ENCODE measurements at regions not wholly inside any gene's neighbourhood (a gene's known extent, or its start where the extent isn't known, plus 50 kb on each side); places are given as distances from the start of the nearest gene placed in this dataset.

- Histone ChIP-seq H3K27ac (no peak overlapping the region), H3K27me3 (no peaks in the 10 kb centered on the region), H3K4me1 (no peaks in the 10 kb centered on the region), H3K9me3 (no peaks in the 10 kb centered on the region), H3K4me3 (no peak overlapping the region), H3K36me3 (no peaks in the 10 kb centered on the region)
- no peak for DNase-seq (ENCODE audit: extremely low spot score in 2 of 2)
- TF ChIP-seq POLR2AphosphoS5 (IDR thresholded peaks at IDR 0.05; ENCODE audit: insufficient read depth in 1 of 2, low read depth in 1 of 2) (no peak), POLR2A (IDR thresholded peaks at IDR 0.05) (no peak)
- TF ChIP-seq, protein P1, sequence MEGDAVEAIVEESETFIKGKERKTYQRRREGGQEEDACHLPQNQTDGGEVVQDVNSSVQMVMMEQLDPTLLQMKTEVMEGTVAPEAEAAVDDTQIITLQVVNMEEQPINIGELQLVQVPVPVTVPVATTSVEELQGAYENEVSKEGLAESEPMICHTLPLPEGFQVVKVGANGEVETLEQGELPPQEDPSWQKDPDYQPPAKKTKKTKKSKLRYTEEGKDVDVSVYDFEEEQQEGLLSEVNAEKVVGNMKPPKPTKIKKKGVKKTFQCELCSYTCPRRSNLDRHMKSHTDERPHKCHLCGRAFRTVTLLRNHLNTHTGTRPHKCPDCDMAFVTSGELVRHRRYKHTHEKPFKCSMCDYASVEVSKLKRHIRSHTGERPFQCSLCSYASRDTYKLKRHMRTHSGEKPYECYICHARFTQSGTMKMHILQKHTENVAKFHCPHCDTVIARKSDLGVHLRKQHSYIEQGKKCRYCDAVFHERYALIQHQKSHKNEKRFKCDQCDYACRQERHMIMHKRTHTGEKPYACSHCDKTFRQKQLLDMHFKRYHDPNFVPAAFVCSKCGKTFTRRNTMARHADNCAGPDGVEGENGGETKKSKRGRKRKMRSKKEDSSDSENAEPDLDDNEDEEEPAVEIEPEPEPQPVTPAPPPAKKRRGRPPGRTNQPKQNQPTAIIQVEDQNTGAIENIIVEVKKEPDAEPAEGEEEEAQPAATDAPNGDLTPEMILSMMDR (IDR thresholded peaks at IDR 0.05): no peak
- intact Hi-C loops (cut with DNase I): no loop called here
Measured at GRCh38 chrX:109841869-109842579, 109.0 kb upstream of the ACSL4 start.

DNA sequence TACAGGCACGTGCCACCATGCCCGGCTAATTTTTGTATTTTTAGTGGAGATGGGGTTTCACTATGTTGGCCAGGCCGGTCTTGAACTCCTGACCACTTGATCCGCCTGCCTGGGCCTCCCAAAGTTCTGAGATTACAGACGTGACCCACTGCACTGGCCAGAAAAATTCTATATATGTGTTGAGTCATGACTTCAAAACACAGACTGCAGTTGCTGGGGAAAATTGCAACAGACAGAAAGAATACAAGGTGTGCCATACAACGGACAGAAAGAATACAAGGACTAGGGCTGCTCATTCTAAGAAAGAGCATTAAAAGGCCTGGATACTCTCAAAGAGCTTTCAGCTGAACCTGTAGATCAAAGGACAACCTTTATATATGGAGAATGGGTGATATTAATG lies 109.6 kb upstream of the ACSL4 start:
- H3K9me3 ChIP-seq: no peaks in the 10 kb centered on the region
- no peaks in the 10 kb centered on the region for H3K4me1 ChIP-seq
- H3K27me3 ChIP-seq: no peaks in the 10 kb centered on the region
- no peak overlapping the region for H3K27ac ChIP-seq
- H3K4me3 ChIP-seq: no peak overlapping the region
- intact Hi-C loops (cut with DNase I): no loop called here
- no peak for TF ChIP-seq POLR2A (IDR thresholded peaks at IDR 0.05)
- TF ChIP-seq, protein P1 (IDR thresholded peaks at IDR 0.05): no peak
- no peak for TF ChIP-seq POLR2AphosphoS5 (IDR thresholded peaks at IDR 0.05; ENCODE audit: insufficient read depth in 1 of 2, low read depth in 1 of 2)
- no peak for DNase-seq (ENCODE audit: extremely low spot score in 2 of 2)
- no peaks in the 10 kb centered on the region for H3K36me3 ChIP-seq

DNA sequence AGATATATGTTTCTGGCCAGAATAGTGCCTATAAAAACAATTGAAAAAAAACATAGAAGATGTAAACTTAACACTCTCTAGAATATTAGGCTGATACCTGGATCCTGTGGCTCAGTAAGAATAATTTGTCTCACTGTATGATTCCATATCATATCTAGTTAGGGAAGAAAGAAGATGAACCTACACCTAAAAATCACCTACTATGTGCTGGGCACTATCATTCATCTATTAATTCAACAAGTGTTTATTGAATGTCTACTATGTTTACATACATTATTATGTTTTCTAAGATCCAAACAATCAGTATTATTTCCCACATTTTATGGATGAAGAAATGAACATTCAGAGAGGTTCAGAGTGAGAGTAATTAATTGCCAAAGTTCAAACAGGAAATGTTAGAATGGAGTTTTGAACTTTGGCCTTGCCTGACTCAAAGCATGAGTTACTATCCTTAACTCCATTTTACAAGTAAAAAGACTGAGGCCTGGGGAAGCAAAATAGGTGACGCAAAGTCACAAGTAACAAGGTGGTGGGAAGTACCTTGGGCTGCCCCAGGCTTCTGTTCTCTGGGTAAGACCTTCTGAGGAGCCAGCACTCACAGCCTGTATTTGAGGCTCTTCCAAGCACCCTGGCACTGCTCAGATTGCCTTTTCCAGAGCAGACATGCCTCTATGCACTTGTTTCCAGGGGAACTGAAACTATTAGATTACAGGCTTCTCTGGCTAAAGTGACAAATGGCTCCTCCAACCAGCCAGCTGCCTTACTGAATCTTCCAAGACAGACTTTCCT lies 111.1 kb upstream of the ACSL4 start:
- no peaks in the 10 kb centered on the region for H3K36me3 ChIP-seq
- H3K27me3 ChIP-seq: no peaks in the 10 kb centered on the region
- intact Hi-C loops (cut with DNase I): no loop called here
- H3K27ac ChIP-seq: no peak overlapping the region
- DNase-seq (ENCODE audit: extremely low spot score in 2 of 2): no peak
- no peak overlapping the region for H3K4me3 ChIP-seq
- H3K9me3 ChIP-seq: no peaks in the 10 kb centered on the region
- peaks cover 6% of the 10 kb centered on the region for H3K4me1 ChIP-seq
- TF ChIP-seq POLR2AphosphoS5 (IDR thresholded peaks at IDR 0.05; ENCODE audit: insufficient read depth in 1 of 2, low read depth in 1 of 2) (no peak), POLR2A (IDR thresholded peaks at IDR 0.05) (no peak)
- TF ChIP-seq, protein P1 (IDR thresholded peaks at IDR 0.05): no peak

- no peak for TF ChIP-seq POLR2AphosphoS5 (IDR thresholded peaks at IDR 0.05; ENCODE audit: insufficient read depth in 1 of 2, low read depth in 1 of 2)
- TF ChIP-seq, protein P1 (IDR thresholded peaks at IDR 0.05): no peak
- no peak for TF ChIP-seq POLR2A (IDR thresholded peaks at IDR 0.05)
- intact Hi-C loops (cut with DNase I): no loop called here
- H3K27ac ChIP-seq: no peak overlapping the region
Measured at GRCh38 chrX:109844986-109845385, 111.9 kb upstream of the ACSL4 start.

DNA sequence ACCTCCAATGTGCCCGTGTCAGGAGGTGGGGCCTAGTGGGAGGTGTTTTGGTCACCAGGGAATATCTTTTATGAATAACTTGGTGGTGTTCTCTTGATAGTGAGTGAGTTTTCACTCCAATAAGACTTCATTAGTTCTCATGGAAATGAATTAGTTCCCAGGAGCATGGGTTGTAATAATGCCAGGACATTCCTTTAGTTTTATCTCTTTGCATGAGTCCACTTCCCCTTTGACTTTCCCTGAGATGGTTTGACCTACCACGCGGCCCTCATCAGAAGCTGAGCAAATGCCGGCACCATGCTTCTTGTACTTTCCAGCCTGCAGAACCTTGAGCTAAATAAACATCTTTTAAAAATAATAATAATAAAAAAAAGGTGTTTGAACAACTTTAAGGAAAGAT lies 112.9 kb upstream of the ACSL4 start:
- Histone ChIP-seq H3K36me3 (no peaks in the 10 kb centered on the region), H3K27me3 (no peaks in the 10 kb centered on the region), H3K4me1 (peaks cover 6% of the 10 kb centered on the region), H3K4me3 (no peak overlapping the region), H3K27ac (no peak overlapping the region), H3K9me3 (no peaks in the 10 kb centered on the region)
- TF ChIP-seq POLR2A (IDR thresholded peaks at IDR 0.05) (no peak), POLR2AphosphoS5 (IDR thresholded peaks at IDR 0.05; ENCODE audit: insufficient read depth in 1 of 2, low read depth in 1 of 2) (no peak)
- TF ChIP-seq, protein P1 (IDR thresholded peaks at IDR 0.05): no peak
- DNase-seq (ENCODE audit: extremely low spot score in 2 of 2): no peak
- intact Hi-C loops (cut with DNase I): no loop called here

More at GRCh38 chrX:109844986-109845385, 111.9 kb upstream of the ACSL4 start:
- Histone ChIP-seq H3K4me1 (peaks cover 6% of the 10 kb centered on the region), H3K4me3 (no peak overlapping the region), H3K36me3 (no peaks in the 10 kb centered on the region), H3K27me3 (no peaks in the 10 kb centered on the region), H3K9me3 (no peaks in the 10 kb centered on the region)
- DNase-seq (ENCODE audit: extremely low spot score in 2 of 2): no peak
